ENCODE measurements at regions not wholly inside any gene's neighbourhood (a gene's known extent, or its start where the extent isn't known, plus 50 kb on each side); places are given as distances from the start of the nearest gene placed in this dataset.
"Not testable (repeated sequence)": the region's sequence is repeated elsewhere in the genome, so short reads cannot be mapped to it uniquely, and the experiment has no call there.

GRCh38 chr19:34023381-34023780 lies 148.9 kb upstream of the LSM14A start:
- DNase-seq = no peak

GRCh38 chr19:34033880-34034279 lies 138.4 kb upstream of the LSM14A start:
- no peak for DNase-seq

DNA sequence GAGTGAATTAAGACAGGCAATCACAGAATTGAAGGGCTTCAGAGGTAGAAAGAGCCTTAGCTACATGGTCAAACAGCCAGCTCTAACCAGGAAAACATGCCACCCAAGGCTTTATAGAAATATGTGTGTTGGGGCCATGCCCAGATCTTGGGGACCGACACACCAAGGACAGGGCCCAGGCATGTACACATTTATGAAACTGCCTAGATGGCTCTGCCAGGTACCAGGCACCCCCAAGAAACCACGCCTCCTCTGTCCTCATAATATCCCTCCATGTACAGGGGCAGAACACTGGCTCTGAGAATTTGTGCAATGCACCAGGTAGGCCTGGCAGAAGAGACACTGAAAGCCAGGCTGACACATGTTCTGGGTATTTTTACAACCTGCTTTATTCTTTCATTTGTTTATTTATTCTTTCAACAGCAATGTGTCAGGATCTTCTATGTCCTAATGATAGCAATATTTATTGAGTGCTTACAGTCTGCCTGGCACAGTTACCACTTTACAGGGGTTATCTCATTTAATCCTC lies 137.9 kb upstream of the LSM14A start:
- no peak for DNase-seq

DNA sequence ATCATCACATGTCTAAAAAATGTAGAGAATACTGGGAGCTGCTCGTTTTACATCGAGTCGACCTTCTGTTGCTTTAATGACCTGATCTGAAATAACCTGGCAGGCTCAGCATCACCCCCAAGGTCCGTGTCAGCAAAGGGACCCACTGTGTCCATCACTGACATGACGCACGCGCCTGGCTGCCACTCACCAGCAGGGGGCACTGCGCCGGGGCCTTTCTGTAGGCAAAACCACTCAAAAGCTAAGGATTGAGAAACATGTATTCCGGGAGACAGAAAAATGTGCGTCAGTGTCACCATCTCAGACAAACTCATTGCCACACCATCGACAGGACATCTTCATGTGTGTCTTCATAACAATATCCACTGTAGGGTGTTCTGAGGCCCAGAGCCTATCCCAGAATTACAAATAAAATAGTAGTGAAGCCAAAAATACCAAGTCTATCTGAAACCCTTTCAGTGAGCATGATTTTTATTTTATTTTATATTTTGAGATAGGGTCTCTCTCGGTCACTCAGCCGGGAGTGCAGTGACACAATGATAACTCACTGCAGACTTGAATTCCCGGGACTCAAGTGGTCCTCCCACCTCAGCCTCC lies 130.3 kb upstream of the LSM14A start:
- peak; percentile 26 to 29 for DNase-seq

- DNase-seq = no peak
Observed at GRCh38 chr19:34044021-34044420, 128.3 kb upstream of the LSM14A start.

GRCh38 chr19:34049944-34050343 lies 122.4 kb upstream of the LSM14A start:
- no peak for DNase-seq

DNA sequence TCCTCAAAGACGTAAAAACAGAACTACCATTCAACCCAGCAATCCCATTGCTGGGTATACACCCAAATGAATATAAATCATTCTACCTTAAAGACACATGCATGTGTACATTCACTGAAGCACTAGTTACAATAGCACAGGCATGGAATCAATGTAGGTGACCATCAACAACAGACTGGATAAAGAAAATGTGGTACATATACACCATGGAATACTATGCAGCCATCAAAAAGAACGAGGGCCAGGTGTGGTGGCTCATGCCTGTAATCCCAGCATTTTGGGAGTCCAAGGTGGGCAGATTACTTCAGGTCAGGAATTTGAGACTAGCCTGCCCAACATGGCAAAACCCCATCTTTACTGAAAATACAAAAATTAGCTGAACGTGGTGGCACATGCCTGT lies 121.9 kb upstream of the LSM14A start:
- not testable (repeated sequence) for DNase-seq

- DNase-seq = no peak
Observed at GRCh38 chr19:34051255-34051654, 121.0 kb upstream of the LSM14A start.

GRCh38 chr19:34057155-34057554 lies 115.1 kb upstream of the LSM14A start:
- DNase-seq = no peak

DNA sequence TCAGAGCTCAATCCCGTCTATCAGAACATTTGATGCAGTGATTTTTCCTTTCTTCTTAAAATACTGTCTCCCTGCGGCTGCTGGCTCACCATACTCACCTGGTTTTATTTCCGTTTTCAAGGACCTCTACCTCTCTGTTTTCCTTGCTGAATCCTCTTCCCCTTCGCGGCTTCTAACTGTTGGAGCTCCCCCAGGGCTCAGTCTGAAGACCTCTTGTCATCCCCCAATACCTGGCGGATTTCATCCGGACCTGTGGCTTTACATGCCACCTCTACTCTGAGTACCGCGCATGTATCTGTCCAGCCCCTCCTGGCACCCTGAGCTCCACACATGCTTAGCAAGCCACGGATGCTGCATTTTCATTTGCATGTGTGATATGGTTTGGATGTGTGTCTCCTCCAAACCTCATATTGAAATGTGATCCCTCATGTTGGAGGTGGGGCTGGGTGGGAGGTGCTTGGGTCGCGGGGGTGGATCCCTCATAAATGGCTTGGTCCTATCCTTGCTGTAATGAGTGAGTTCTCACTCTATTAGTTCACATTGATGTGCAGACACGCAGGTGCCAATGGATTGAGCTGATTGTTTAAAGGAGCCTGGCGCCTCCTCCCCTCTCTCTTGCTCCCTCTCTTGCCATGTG lies 106.2 kb upstream of the LSM14A start:
- no peak for DNase-seq

- DNase-seq = no peak
Observed at GRCh38 chr19:34067861-34068271, 104.4 kb upstream of the LSM14A start.

DNA sequence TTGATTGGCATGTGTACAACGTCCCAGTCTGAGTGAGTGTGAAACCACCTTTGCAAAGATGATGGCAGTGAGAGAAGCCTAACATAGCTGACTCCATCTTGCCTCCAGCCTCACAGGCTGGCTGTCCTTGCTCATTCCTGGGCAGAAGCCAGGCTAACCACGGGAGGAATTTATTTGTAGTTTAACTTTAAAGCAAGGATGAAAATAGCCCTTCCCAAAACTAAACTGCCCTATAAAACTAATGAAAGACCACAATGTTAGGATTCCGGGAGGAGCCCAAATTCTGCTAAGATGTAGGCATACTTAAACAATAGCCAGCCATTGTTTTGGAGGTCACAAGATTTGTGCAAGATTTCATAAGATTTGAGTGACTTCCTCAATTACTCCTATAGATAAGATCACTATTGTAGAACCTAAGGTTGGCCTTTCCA lies 96.6 kb upstream of the LSM14A start:
- DNase-seq = no peak

GRCh38 chr19:34082289-34083077 lies 89.8 kb upstream of the LSM14A start:
- DNase-seq = peak; percentile 24 to 33

- DNase-seq = no peak
Observed at GRCh38 chr19:34084396-34085145, 87.7 kb upstream of the LSM14A start.

- DNase-seq = no peak
Observed at GRCh38 chr19:34085336-34085735, 87.0 kb upstream of the LSM14A start.

GRCh38 chr19:34088292-34088691 lies 84.0 kb upstream of the LSM14A start:
- DNase-seq = no peak

GRCh38 chr19:34089566-34089965 lies 82.7 kb upstream of the LSM14A start:
- DNase-seq = no peak

- no peak for DNase-seq
Observed at GRCh38 chr19:34094960-34095359, 77.3 kb upstream of the LSM14A start.

GRCh38 chr19:34095411-34095810 lies 76.9 kb upstream of the LSM14A start:
- DNase-seq = not testable (repeated sequence)

DNA sequence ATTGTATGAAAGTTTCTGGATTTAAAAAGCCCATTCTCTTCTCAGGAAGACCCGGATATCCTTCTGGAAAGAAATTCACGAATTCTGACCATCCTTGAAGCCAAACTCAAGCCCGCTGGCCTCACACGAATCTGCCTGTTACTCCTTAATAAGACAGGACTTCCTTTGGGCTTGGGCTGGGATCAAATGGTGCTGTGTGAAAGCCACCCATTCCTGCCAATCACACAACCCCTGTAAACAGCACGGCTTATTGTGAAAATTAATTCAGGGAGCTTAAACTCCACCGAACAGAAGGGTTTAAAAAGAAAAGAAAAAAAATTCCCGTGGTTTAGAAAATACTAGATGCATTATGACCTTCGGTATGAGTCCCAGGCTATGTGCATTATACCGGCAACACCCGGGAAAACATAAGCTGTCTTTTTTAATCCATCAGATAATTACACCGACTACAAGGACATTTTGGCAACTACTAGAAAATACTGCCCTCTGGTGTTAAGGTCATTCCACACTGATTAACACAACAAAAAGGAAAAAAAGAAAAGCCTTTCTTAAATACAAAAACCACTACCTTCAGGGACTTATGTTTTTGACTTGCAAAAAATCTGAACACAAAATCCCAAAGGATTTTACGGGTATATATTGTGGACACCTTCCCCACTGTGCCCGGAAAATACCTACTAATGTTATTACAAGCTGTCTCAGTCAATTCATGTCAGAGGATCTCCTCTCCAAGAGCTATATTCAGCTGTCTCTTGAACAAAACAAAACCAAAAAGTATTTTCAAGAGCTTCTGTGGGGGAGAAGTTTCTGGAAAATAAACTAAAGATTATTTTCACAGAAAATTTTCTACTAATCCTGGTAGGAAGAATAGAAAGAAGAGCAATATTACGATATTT lies 76.0 kb upstream of the LSM14A start:
- DNase-seq = peak; percentile 33 to 42

DNA sequence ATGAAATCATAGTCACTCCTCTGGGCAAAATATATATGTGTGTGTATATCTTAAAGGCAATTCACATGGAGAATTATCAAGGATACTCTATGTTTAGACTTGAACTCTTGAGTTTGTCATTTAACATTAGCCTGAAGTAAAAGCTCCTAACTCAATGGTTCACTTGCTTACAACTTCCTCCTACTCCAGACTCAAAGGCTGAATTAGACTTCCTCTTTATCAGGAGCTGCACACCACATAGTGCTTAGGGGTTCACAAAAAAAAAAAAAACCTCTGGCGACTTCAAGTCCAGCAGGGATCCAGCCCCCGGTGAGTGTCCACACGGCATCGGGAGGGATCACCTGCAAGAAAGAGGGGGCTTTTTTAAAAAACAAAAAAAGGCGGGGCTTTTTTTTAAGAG lies 68.2 kb upstream of the LSM14A start:
- no peak for DNase-seq

Measured in right lung (tissue), 2 donors.